Motor neuron (in vitro differentiated cells): ENCODE measurements at regions not wholly inside any gene's neighbourhood (a gene's known extent, or its start where the extent isn't known, plus 50 kb on each side); places are given as distances from the start of the nearest gene placed in this dataset.

ENCODE experiments used
- ATAC-seq, 8 experiments: fragments of 200-7000 bp; cut with Tn5 transposase; replicated peaks in 6 of 8; 2 replicates each; pipeline ENCODE4 v1.8.0; 2021; ENCODE audit warnings: mild to moderate bottlenecking in 8 of 8, moderate library complexity in 8 of 8
- H3K27ac ChIP-seq, 2 donors: fragments of 250-450 bp; sonication (Bioruptor Pico); 2 replicates each; pipeline ENCODE4 v1.9.0; 2021; ENCODE audit warnings: antibody characterized with exemption in 2 of 2, mild to moderate bottlenecking in 2 of 2, moderate library complexity in 1 of 2
- H3K4me1 ChIP-seq, 2 donors: fragments of 250-450 bp; sonication (Bioruptor Pico); replicated peaks in 1 of 2; 2 replicates each; pipeline ENCODE4 v1.6.1; 2021; ENCODE audit warnings: antibody characterized with exemption in 2 of 2, mild to moderate bottlenecking in 2 of 2, moderate library complexity in 1 of 2
- H3K4me3 ChIP-seq, 5 donors: fragments of 250-450 bp; sonication (Bioruptor Pico); 2 replicates each; pipeline ENCODE4 v1.9.0; 2021; ENCODE audit warnings: antibody characterized with exemption in 5 of 5, mild to moderate bottlenecking in 5 of 5, moderate library complexity in 4 of 5
- WGBS, 10 experiments: fragments of 450-650 bp; shearing (Covaris generic); methylation state at CpG; one replicate each; pipeline ENCODE4 v1.0.0; 2022; 5-methylcytosine and 5-hydroxymethylcytosine counted together
- in situ Hi-C, 9 experiments: fragments of 400-800 bp; cut with MboI; loops; one replicate each; pipeline ENCODE4 v1.15.0; 2021; ENCODE audit warnings: low sequenced_read_pairs in 9 of 9, low pct_unique_long_range_greater_than_20kb in 2 of 9; ENCODE audit not compliant: unreplicated experiment in 9 of 9

- no peak for ATAC-seq
- H3K4me3 ChIP-seq, result no peak overlapping the region
- no peaks in the 10 kb centered on the region for H3K4me1 ChIP-seq
- no peak overlapping the region for H3K27ac ChIP-seq
- 70 to 100% (median 89%) methylated on average over 1 to 3 of the region's 3 CpGs; no CpG with 5 or more reads in 2 of the 10 experiments for WGBS, 10 experiments
- in situ Hi-C loops, result no loop called here
Observed at GRCh38 chr7:137073571-137074325, 205.3 kb downstream of the CHRM2 start.
